HG03159 (cell line): ENCODE measurements at regions not wholly inside any gene's neighbourhood (a gene's known extent, or its start where the extent isn't known, plus 50 kb on each side); places are given as distances from the start of the nearest gene placed in this dataset.

Source experiments
- ATAC-seq: cut with Tn5 transposase; IDR thresholded peaks from one replicate; pipeline ENCODE4 v1.9.1; 2021; ENCODE audit warnings: mild to moderate bottlenecking, moderate library complexity; ENCODE audit not compliant: unreplicated experiment

- ATAC-seq: no peak
Measured at GRCh38 chr2:120683701-120684100, 52.0 kb upstream of the GLI2 start.

DNA sequence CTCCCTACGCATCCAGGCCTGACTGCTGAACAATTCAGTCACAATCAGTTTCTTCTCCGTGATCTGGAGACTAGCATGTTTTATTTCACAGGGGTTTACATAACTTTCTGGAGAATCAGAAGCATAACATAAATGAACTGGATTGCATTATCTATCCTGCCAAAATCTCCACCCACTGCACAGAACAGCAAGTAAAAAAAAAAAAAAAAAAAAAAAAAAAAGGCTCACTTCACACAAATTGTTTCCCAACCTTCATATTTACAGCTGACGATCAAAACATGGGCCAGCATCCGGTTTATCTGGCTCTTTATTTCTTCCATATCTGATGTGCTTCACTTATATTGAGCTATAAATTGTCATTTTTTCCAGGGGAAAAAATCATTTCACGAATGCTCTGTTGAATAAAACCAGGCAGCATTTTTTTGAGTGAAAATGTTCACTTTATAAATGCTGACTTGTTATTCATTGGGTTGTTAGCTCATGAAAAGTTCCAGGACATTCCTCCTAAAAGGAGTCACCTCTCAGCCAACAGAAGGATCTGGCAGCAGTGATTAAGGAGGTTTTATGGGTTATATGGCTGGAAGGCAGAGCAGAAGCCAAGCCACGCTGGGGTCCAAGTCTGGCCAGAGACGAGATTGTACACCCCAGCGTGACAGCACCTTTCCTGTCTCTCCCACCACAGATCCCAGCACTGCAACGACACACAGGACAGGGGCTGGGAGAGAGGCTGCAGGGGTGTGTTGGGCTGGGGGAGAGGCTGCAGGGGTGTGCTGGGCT is 51.2 kb upstream of the GLI2 start:
- no peak for ATAC-seq

GRCh38 chr2:120685066-120685973 is 50.3 kb upstream of the GLI2 start:
- no peak for ATAC-seq
